ENCODE measurements at regions not wholly inside any gene's neighbourhood (a gene's known extent, or its start where the extent isn't known, plus 50 kb on each side); places are given as distances from the start of the nearest gene placed in this dataset.

GRCh38 chrX:110408949-110409588 lies 50.4 kb downstream of the RTL9 start:
- no peak for DNase-seq (ENCODE audit: low spot score)

- no peak for DNase-seq (ENCODE audit: low spot score)
Observed at GRCh38 chrX:110409925-110410324, 51.3 kb downstream of the RTL9 start.

GRCh38 chrX:110410603-110411002 lies 52.0 kb downstream of the RTL9 start:
- DNase-seq (ENCODE audit: low spot score): no peak

DNA sequence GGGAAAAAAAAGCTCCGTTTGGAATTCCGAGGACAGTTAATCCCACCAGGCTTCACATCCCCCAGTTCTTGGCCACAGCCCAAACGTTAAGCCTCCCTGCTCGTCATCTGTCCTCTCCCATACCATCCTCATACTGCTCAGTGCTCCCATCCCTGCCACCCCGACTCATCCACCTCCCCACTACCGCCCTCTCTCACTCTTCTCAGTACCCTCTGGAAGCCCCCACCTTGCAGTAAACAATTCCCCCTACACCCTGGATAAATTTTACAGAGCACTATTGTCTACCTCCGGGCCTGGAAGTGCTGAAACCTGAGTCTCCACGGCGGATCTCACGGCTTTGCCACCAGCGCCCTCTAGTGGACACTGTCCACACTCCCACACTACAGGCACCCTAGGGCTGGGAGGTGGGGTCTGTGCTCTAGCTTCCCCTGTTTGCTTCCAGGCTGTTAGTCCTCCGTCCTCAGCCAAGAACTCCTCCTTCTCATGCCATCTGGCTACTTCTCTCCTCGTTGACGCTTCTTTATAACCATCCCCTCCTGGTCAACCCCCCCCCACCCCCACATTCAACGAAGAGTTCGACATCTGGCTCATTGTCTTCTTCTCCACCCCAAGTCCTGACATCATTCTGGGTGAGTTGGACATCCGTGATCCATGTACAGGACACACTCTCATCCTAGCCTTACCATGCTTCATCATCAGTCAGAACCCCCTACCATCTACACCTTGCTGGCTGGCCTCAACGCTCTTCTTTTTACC lies 54.5 kb downstream of the RTL9 start:
- peak; percentile 67 for DNase-seq (ENCODE audit: low spot score)

GRCh38 chrX:110413727-110414124 lies 55.1 kb downstream of the RTL9 start:
- no peak for DNase-seq (ENCODE audit: low spot score)

DNA sequence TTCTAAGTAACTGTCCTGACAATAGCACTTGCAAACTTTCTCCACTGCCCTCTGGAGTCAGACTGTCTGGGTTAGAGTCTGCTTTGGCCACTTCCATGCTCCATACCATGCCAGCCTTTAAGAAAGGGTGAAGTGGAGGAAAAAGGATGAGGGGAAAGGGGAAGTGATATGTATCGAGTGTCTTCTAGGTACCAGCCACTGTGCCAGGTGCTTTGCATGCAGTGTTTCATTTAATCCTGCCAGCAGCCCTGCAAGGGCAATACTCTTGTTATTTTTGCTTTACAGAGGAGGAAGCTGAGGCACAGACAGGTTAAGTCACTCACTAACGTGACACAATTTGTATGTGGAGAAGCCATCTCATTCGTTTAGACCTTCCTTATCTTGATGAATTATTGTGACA lies 55.6 kb downstream of the RTL9 start:
- no peak for DNase-seq (ENCODE audit: low spot score)

DNA sequence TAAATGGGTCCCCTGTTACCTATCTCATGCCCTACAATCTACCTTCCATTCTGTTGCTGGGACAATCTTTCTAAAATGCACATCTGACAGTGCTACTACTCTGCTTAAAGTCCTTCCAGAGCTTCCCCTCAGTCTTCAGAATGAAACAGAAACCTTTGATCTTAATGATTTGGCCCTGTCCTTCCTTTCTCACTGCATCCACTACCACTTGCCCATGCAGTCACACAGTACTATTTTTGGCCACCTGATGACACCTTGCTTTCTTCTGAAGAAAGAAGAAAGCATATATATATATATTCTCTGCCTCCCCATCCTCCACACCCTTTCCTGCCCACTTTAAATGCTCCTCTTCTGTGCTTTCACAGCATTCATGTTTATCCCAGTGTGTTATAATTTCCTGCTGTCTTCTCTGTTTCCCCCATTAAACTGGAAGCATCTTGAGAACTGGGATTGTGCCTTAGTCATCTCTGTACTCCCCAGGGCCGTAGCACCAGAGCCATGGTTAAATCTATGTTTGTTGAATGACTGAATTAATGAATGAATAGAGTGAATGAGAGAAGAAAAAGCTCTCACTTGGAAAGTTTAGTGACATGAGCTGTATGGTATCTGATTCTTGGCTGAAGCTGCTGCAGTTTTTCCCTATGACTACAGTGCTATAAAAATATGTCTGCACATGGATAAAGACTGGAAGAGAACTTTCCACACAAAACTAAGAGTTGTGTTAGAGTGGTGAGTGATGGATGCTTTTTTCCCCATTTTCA lies 56.2 kb downstream of the RTL9 start:
- no peak for DNase-seq (ENCODE audit: low spot score)

GRCh38 chrX:110415440-110416170 lies 57.0 kb downstream of the RTL9 start:
- DNase-seq (ENCODE audit: low spot score): no peak

DNA sequence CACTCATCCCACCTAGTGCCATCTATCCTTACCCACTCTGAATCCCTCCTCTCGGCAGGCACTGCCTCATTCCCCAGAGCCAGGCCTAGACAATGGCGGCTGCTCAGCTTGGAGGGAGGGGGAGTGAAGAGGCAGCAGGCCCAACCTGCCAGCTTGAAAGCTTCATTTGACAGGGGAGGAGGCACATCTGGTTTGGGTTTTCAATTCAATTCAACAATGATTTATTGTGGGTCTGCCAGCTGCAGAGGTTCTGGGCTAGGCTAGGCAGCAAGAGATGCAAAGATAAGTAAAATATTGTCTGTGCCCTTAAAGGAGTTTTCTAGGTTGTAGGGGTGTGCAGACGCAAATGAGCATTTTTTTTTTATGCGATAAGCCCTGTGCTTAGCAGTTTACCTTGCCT lies 58.5 kb downstream of the RTL9 start:
- no peak for DNase-seq (ENCODE audit: low spot score)

- no peak for DNase-seq (ENCODE audit: low spot score)
Observed at GRCh38 chrX:110418316-110419235, 59.9 kb downstream of the RTL9 start.

- no peak for DNase-seq (ENCODE audit: low spot score)
Observed at GRCh38 chrX:110419512-110419911, 60.9 kb downstream of the RTL9 start.

DNA sequence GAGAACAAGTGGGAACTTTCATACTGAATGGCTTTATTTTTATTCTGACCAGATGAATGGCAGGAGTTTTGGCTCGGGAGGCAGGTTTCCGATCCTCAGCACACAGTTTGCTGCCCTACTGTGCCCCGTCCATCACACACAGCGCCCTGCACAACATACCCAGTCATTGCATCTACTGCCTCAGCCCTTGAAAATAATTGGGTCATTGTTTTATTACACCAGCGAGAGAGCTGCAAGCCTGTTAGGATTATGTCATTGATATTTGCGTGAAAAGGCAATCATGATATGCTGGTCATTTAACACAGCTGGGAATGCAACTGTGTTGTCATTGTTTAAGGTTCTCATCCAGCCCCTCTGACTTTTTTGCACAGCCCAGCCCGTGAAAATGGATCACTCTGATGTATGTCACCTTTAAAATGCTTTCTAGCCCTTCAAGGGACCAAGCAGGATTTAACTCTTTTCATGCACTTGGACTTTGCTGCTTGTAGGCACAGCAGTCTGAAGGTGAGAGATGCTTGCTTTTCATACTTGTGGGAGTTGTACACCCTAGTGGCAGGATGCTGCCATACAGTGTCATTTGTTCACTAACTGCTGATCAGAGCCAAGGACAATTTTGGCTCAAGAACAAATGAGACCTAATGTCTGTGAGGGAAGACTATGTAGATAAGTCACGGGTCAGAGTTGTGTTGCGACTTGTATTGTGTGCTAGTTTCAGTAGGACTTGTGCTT lies 62.3 kb downstream of the RTL9 start:
- no peak for DNase-seq (ENCODE audit: low spot score)

DNA sequence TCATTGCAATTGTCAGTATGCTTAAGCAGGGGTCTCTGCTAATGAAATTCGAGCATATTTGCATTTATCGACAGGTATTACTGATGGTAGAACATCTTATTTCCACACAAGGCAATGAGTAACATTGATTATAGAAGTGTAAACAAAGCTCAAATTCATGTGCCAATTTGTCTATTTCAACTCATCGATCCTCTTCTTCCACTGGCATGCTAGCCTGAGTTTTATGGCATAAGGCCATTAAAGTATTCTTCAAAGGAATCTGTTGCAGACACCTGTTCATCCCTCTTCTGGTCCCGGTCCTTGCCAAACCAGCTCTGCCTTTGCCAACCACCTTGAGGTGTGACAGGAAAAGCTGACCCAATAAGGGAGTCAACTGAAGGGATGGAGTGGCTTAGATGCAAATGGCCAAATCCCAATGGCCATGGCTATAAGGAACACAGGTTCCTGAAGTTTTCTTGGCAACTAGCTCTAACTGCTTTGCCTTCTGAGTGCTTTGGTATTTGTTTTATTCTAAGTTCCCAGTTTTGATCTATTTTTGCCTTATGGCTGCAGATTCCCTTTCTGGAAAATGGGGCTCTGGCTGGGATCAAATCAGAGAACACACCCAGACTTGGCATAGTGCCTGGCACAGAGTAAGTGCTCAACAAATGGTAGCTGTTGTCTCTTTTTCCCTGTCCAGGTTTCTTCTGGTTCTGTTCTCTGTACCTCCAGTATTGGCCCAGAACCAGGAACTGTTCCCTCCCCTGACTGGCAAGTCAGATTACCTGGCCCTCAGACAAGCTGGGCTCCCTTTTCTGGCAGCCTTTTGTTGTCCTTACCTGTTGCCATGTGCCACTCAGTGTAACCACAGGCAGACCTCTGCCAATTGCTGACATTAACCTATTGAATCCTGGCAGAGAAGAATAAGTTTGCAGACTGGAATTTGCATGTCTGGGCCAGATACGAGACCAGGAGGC lies 63.1 kb downstream of the RTL9 start:
- DNase-seq (ENCODE audit: low spot score): no peak

DNA sequence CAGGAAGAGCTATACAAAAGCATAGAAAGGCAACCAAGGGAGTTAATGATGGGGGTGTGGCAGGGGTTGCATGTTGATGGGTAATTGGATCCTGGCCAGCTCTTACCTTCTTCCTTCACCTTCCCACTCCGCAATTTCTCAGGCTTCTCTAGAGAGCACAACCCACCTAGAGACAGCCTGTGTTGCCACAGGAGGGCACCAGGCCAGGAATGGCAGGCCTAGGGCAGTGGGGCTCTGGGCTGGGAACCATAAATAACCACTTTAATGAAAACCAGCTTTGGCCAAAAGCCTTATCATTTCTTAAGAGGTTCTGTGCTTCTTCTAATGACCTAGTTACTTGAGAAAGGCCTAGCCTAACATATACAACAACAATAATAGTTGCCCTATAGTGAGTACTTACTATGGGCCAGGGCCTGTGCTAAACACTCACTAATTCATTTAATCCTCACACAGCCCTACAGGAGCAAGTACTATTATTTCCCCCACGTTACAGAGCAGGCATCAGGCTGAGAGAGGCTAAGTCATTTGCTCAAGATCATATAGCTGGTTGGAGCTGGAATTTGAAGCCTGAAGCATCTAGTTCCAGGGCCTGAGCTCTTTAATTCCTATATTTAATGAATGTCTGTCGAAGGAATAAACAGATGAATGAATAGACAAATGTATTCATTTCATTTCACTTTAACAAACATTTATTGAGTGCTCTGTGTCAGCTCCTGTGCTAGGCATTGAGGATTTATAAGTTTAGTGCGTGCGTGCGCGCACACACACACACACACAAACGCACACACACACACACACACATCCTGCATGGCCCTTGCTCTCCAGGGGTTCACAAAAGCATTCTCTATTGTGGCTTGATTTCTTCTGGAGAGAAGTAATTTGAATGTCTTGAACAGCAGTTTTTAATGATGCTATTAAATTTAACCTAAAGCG lies 66.8 kb downstream of the RTL9 start:
- DNase-seq (ENCODE audit: low spot score): no peak

- no peak for DNase-seq (ENCODE audit: low spot score)
Observed at GRCh38 chrX:110426155-110426504, 67.5 kb downstream of the RTL9 start.

DNA sequence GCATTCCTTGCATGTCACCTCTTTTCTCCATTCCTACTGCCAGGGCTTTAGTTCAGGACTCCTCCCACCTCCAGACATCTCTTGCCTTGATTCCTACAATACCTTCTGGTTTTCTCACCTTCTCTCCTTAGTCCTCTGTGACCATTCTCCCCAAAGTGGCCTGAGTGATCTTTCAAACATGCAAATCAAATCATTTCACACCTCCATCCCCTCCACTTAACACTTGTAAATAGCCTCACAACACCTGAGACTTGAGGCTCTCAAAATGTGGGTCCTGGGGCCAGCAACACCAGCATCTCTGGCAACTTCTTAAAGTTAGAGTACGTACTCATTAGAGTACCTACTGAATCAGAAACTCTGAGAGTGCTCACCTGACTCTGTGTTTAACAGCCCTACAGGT lies 68.4 kb downstream of the RTL9 start:
- DNase-seq (ENCODE audit: low spot score): no peak

- no peak for DNase-seq (ENCODE audit: low spot score)
Observed at GRCh38 chrX:110428144-110428543, 69.5 kb downstream of the RTL9 start.

DNA sequence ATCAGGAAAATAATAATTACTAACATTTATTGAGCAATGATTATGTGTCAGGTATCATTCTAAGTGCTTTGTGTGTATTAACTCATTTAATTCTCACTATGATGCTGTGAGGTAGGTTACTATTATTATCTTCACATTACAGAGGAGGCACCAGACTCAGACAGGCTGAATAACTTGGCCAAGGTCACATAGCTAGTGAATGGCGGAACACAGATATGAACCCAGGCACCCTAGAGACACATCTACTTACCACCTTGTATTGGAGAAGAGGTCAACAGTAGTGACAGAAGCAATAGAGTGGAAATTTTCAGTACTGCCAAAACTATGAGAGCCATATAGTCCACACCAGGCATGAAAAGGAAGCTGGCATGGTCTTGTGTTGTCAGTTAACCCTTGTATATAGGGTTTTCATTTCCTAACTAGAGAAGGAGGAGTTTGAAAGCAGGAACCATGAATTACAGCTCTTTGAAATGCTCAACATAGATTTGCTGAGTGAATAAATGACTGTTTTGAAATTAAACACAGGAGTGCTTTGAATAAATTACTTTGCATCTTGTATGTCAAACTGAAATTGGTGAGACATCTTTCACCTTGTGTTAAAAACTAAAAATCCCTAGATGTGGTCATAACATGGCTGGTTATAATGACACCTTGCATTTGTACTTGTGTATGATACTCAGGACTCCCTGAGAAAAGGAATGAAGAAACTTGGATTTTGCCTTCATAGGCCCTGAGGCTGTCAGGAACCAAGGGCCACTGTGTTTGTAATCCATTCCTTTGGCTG lies 71.8 kb downstream of the RTL9 start:
- DNase-seq (ENCODE audit: low spot score): no peak

All from CD4-positive, alpha-beta T cell treated with Interleukin-6 at 100 ng/mL for 8 hours (primary cell).